ENCODE measurements at regions not wholly inside any gene's neighbourhood (a gene's known extent, or its start where the extent isn't known, plus 50 kb on each side); places are given as distances from the start of the nearest gene placed in this dataset.

- DNase-seq = no peak
Measured at GRCh38 chr12:92530706-92531105, 172.1 kb upstream of the PLEKHG7 start.

- no peak for DNase-seq
Measured at GRCh38 chr12:92529944-92530343, 172.8 kb upstream of the PLEKHG7 start.

DNA sequence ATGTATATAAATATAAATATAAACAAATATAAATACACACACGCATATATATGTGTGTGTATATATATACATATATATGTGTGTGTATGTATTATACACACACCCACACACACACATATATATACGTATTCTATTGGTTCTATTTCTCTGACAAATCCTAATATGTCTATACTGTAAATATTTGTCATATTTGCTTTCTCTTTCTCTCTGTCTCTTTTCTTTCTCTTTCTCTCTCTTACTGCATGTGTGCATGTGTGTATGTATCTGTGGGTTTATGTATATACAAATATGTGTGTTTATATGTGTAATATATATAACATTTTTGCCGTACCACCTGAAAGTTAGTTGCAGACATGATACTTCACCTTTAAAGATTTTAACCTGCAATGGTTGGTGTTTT, 174.2 kb upstream of the PLEKHG7 start:
- no peak for DNase-seq

DNA sequence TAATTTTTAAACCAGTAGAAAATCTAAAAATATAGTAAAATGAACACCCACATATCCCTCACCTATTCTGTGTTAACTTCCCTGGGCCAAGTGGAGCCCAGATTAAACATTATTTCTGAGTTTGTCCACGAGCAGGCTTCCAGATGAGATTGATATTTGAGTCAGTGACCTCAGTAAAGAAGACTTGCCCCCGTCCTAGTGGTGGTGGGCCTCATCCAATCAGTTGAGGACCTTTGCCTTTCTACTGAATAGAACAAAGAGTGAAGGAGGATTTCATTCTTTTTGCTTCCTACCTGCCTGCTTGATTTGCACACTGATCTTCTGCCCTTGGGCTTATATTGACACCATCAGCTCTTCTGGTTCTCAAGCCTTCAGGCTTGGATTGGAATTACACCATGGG, 174.7 kb upstream of the PLEKHG7 start:
- DNase-seq = no peak

DNA sequence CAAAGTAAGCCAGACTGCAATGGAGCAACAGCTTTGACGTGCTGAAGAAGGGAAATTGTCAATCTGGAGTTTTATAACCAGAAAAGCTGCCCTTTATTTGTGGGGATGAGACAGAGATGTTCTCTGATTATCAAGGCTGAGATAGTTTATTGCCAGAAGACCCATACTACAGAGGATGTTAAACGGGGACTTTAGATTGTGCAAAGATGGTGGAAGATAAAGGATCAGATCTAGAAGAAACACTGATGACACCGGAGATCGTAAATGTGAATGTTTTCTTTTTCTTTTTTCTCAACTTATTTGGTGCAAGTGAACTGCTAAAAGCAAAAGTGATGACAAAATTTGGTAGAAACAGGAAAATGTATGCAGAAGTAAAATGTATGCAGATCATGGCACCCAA, 178.3 kb upstream of the PLEKHG7 start:
- no peak for DNase-seq

DNA sequence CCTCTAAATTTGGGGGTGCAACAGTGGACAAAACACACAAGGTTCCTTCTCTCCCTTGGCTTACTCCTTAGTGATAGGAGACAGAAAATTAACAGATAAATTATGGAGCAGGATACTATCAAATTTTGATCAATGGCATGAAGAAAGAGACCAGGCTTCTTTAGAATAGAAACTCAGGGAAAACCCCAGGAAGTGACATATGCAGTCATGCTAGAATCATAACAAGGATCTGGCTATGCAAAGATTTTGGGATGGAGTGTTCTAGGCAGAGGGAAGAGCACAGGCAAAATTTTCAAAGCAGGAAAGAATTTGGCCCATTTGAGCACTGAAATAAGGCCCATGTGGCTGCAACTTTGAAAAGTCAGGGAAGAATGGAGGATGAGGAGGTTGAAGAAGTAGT, 182.3 kb upstream of the PLEKHG7 start:
- no peak for DNase-seq

GRCh38 chr12:92519284-92519683, 183.5 kb upstream of the PLEKHG7 start:
- no peak for DNase-seq

GRCh38 chr12:92518071-92518470, 184.7 kb upstream of the PLEKHG7 start:
- DNase-seq = no peak

DNA sequence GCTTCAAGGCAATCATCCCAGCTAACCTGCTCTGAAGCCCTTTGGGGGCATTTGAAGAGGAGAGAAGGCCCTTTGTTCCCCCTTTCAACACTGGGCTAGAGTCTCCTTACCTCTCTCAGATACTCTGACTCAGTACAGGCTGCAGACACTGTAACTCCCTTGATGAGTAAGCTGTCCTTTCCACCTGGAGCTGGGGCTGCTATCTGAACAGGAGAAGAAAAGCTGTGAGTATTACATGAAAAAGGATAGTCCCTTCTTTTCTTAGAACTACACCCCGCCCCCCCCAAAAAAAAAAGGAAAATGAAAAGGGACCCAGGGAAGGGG, 186.6 kb upstream of the PLEKHG7 start:
- no peak for DNase-seq

- no peak for DNase-seq
Measured at GRCh38 chr12:92513231-92513730, 189.5 kb upstream of the PLEKHG7 start.

DNA sequence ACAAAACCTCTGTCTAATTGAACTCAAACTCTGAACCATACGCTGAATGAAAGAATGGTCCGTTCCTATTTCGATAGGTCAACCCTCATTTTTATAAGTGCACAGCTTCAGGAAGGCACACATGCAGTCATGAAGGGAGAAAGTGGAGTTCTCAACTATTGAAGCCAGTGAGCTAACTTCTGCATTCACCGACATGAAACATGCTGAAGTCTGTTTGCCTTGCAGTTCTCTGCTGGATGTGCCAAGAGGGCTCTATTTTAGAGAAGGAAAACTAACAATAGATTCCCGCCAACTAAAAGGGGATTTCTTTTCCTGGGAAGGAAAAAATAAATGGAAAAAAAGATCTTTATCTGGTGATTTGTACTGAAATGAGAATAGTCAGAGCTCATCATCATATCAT, 191.0 kb upstream of the PLEKHG7 start:
- DNase-seq = no peak

DNA sequence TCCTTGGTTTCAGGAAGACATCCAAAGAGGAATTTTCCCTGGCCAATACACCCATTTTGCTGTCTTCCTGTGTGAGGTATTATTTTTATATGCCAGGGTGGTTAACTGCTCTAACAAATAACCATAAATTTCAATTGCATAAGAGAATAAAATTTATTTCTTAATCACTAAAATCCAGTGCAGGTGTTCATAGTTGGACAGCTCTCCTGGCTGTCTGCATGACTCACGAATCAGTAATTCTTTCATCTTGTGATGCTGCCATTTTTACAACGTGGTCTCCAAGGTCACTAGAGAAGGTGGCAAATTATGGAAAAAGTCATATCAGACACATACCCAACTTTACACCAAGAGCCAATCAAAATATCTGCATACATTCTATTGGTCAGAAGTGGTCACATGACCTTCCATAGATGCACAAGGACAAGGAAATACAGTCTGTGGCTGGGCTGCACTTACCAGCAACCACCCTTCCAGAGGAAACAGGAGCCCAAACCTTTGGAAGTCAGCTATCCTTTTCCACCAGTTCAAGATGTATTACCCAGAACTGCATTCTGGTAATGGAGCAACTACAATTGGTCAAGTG, 193.5 kb upstream of the PLEKHG7 start:
- no peak for DNase-seq

- peak; percentile 24 for DNase-seq
Measured at GRCh38 chr12:92506891-92507290, 195.9 kb upstream of the PLEKHG7 start.

- DNase-seq = peak; percentile 46
Measured at GRCh38 chr12:92506460-92506859, 196.3 kb upstream of the PLEKHG7 start.

GRCh38 chr12:92505254-92506231, 197.2 kb upstream of the PLEKHG7 start:
- peak; percentile 94 for DNase-seq

- DNase-seq = no peak
Measured at GRCh38 chr12:92504594-92504981, 198.2 kb upstream of the PLEKHG7 start.

GRCh38 chr12:92503971-92504593, 198.7 kb upstream of the PLEKHG7 start:
- DNase-seq = peak; percentile 93

DNA sequence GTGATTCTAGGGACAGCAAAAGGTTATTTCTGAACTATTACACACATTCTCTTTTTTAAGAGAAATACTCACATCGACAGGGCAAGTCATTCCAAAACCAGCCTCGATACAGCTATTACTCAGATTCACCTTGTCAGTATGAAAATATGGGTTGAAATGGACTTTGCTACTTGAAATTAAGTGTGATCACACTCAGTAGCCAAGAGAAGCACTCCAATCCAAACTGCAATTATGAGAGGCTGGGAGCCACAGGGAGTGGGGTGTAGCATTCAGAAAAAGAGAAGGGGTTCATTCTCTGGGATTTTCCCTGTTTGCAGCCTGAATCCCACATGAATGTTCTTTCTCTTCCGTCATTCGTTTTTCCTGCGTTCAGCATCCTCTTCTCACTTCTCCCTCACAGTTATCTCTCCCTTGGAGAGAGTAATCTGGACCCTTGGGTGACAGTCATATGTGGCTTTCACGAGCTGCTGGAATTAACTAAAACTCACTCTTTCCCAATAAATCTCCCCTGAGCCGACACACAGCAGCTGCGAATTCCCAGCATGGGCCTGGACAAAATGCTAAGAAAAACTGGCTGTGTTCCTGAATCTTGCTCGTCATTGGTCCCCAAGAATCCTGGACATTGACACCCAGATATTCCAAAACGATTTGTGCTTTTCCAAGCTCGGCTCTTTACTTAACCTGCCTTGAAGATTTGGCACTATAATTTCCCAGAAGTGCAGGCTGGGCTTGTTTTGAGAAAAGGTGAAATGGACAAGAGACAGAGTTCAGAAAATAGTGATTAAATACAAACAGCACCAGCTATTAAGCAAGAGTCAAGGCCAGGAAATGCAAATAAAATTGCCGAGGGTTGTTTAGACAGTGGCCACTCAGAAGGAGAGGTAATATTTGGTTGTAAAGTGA, 199.5 kb upstream of the PLEKHG7 start:
- DNase-seq = peak; percentile 72

- peak; percentile 40 for DNase-seq
Measured at GRCh38 chr12:92502417-92503028, 200.3 kb upstream of the PLEKHG7 start.

- DNase-seq = no peak
Measured at GRCh38 chr12:92496790-92497189, 206.0 kb upstream of the PLEKHG7 start.

DNA sequence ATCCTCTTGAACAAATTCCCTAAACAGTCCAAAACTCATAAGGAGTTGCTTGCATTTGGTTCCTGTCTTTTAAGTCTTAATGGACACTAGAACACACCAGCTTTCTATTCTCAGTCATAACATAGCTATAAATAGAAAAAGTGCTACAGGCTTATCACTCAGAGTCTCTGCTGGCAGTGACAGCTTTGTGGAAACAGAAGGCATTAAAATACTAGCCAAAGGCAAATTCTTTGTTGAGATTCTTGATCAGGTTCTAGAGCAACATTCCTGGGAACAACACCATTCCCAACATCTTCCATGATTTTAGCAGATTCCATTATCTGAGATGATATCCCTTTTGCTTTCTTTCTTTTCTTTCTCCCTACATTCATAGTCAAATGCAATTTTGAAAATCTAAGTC, 207.7 kb upstream of the PLEKHG7 start:
- DNase-seq = no peak

GRCh38 chr12:92493816-92494215, 209.0 kb upstream of the PLEKHG7 start:
- DNase-seq = no peak
